ENCODE measurements at regions not wholly inside any gene's neighbourhood (a gene's known extent, or its start where the extent isn't known, plus 50 kb on each side); places are given as distances from the start of the nearest gene placed in this dataset.

DNA sequence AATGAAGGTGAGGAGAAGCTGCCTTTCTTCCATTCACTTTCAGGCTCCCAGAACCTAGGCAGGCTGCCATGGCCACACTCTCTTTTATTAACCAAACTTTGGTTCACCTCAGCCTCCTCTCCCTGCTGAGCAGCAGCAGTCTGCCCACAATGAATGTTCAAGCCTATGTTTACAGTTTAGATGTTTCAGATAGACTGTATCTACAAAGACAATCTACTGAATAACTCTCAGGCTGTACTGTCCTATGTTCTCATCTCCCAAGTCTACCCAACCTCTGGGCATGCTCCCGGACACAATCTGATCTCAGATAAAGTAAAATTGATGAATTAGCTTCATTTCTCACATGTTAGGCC, 59.2 kb upstream of the TMEM164 start:
- TF ChIP-seq CTCF (IDR thresholded peaks at IDR 0.05) (no peak), POLR2A (IDR thresholded peaks at IDR 0.05) (no peak)
